ENCODE measurements at regions not wholly inside any gene's neighbourhood (a gene's known extent, or its start where the extent isn't known, plus 50 kb on each side); places are given as distances from the start of the nearest gene placed in this dataset.

GRCh38 chr13:67351909-67352308 lies 121.8 kb upstream of the PCDH9 start:
- H3K9ac ChIP-seq (replicated peaks in 1 of 4; ENCODE audit: extremely low read depth in 1 of 4, low read depth in 3 of 4, low read length in 3 of 4), result no peak overlapping the region
- H3K14ac ChIP-seq (ENCODE audit: insufficient read length), result no peak overlapping the region
- no peak overlapping the region for H2BK20ac ChIP-seq (ENCODE audit: low read length)
- H3K56ac ChIP-seq (replicated peaks; ENCODE audit: insufficient read length, low read depth, low read length), result no peak overlapping the region
- CTCF ChIA-PET (ENCODE audit: partially characterized antibody), result no interaction called here
- H3K79me2 ChIP-seq (ENCODE audit: control insufficient read depth in 1 of 2, insufficient read depth in 2 of 2, low read length in 2 of 2), result no peaks in the 10 kb centered on the region
- FAIRE-seq (no peak), DNase-seq (ENCODE audit: low read depth in 1 of 2, low spot score in 2 of 2) (no peak)
- no peaks in the 10 kb centered on the region for H3K79me1 ChIP-seq (ENCODE audit: low read depth, low read length)
- no peak overlapping the region for H2BK15ac ChIP-seq (ENCODE audit: low read length)
- TF ChIP-seq TEAD4 (IDR thresholded peaks at IDR 0.05; ENCODE audit: low read depth, low read length) (no peak), GTF2F1 (IDR thresholded peaks at IDR 0.05; ENCODE audit: borderline replicate concordance, low read depth, low read length) (no peak), E2F6 (IDR thresholded peaks at IDR 0.05) (no peak), CEBPB (IDR thresholded peaks at IDR 0.05; ENCODE audit: low read depth, low read length) (no peak), YY1 (IDR thresholded peaks at IDR 0.05; ENCODE audit: low read depth, low read length) (no peak), ZNF274 (IDR thresholded peaks at IDR 0.05; ENCODE audit: borderline replicate concordance, extremely low read depth, low read length) (no peak), TBP (IDR thresholded peaks at IDR 0.05; ENCODE audit: low read depth, low read length) (no peak)
- no peaks in the 10 kb centered on the region for H4K20me1 ChIP-seq (replicated peaks in 1 of 2; ENCODE audit: control insufficient read depth in 1 of 2, insufficient read depth in 2 of 2, low read length in 2 of 2)
- no peak overlapping the region for H3K27ac ChIP-seq (ENCODE audit: low read depth, low read length)
- no peak overlapping the region for H4K5ac ChIP-seq (ENCODE audit: insufficient read length, low read depth, low read length)
- no peak overlapping the region for H3K23ac ChIP-seq (ENCODE audit: insufficient read length)
- H2AFZ ChIP-seq (ENCODE audit: low read length), result no peak overlapping the region
- no peak overlapping the region for H4K8ac ChIP-seq (ENCODE audit: extremely low read depth, insufficient read depth, low read length)
- no peak overlapping the region for H4K91ac ChIP-seq (replicated peaks; ENCODE audit: insufficient read length, low read length)
- no peaks in the 10 kb centered on the region for H3K4me1 ChIP-seq (replicated peaks in 1 of 4; ENCODE audit: control insufficient read depth in 3 of 4, insufficient read depth in 4 of 4, low read length in 3 of 4)
- H3K4me2 ChIP-seq (ENCODE audit: insufficient read depth in 1 of 2, low read depth in 2 of 2, low read length in 2 of 2), result no peak overlapping the region
- H2BK5ac ChIP-seq (ENCODE audit: low read depth, low read length), result no peak overlapping the region
- H2BK12ac ChIP-seq (ENCODE audit: low read depth, low read length), result no peak overlapping the region
- H3K9me3 ChIP-seq (ENCODE audit: insufficient read depth in 2 of 2, low read depth in 1 of 2, low read length in 1 of 2), result no peaks in the 10 kb centered on the region
- no peaks in the 10 kb centered on the region for H3K27me3 ChIP-seq (replicated peaks in 1 of 4; ENCODE audit: control insufficient read depth in 3 of 4, extremely low read depth in 1 of 4, insufficient read depth in 3 of 4, low read length in 3 of 4)
- 100% methylated on average over 1 of the region's 1 CpG; no CpG with 5 or more reads in 1 of the 2 experiments for WGBS, 2 experiments (ENCODE audit: extremely low coverage in 1 of 2, insufficient coverage in 1 of 2, insufficient read length in 1 of 2, insufficient replicate concordance in 2 of 2, low coverage in 1 of 2, low lambda C conversion rate in 2 of 2, missing lambda C conversion rate in 1 of 2)
- POLR2A ChIA-PET (ENCODE audit: partially characterized antibody), result no interaction called here
- H3K4ac ChIP-seq (replicated peaks; ENCODE audit: insufficient read length, low read depth, low read length), result no peak overlapping the region
- no peak overlapping the region for H2BK120ac ChIP-seq (replicated peaks; ENCODE audit: low read depth, low read length)
- H3K36me3 ChIP-seq (ENCODE audit: control insufficient read depth in 2 of 4, insufficient read depth in 4 of 4, low read length in 3 of 4), result no peaks in the 10 kb centered on the region
- H3K23me2 ChIP-seq (ENCODE audit: low read depth, low read length), result no peaks in the 10 kb centered on the region
- H3K4me3 ChIP-seq (ENCODE audit: extremely low read depth in 1 of 4, insufficient read depth in 2 of 4, low read depth in 3 of 4, low read length in 4 of 4), result no peak overlapping the region
- no peak overlapping the region for H3K18ac ChIP-seq (ENCODE audit: extremely low read depth, low read length)
- no peak overlapping the region for H2AK5ac ChIP-seq (ENCODE audit: low read depth, low read length)

All from H1 (cell line).